Keratinocyte (primary cell): ENCODE measurements at regions not wholly inside any gene's neighbourhood (a gene's known extent, or its start where the extent isn't known, plus 50 kb on each side); places are given as distances from the start of the nearest gene placed in this dataset.

Experiments used
- CTCF ChIP-seq, 3 experiments: IDR thresholded peaks in 1 of 3; conservative IDR thresholded peaks in 1 of 3; optimal IDR thresholded peaks in 1 of 3; 2 replicates in 2 of 3; 3 replicates in 1 of 3; pipeline versions ENCODE3 to v1.5.1; 2011; ENCODE audit warnings: low read length in 3 of 3, mild to moderate bottlenecking in 3 of 3, moderate library complexity in 2 of 3, control low read depth in 1 of 3, inconsistent platforms in 1 of 3; ENCODE audit not compliant: insufficient read depth in 2 of 3; ENCODE audit errors: extremely low read depth in 1 of 3
- EZH2 ChIP-seq: IDR thresholded peaks from one replicate; pipeline ENCODE4 v1.6.1; 2012; ENCODE audit warnings: inconsistent platforms, mild to moderate bottlenecking, low read length, moderate library complexity

GRCh38 chr5:176161431-176161830, 76.8 kb upstream of the SIMC1 start:
- TF ChIP-seq CTCF (optimal IDR thresholded peaks at IDR 0.05 in 1 of 3, IDR thresholded peaks at IDR 0.05 in 1 of 3, conservative IDR thresholded peaks at IDR 0.05 in 1 of 3; ENCODE audit: extremely low read depth in 1 of 3, insufficient read depth in 2 of 3, low read length in 3 of 3) (no peak), EZH2 (no peak)
